Stimulated activated naive CD8-positive, alpha-beta T cell treated with anti-CD3 and anti-CD28 coated beads, Interleukin-15, amount 100 ng/mL, for 72 hours (primary cell): ENCODE measurements at regions not wholly inside any gene's neighbourhood (a gene's known extent, or its start where the extent isn't known, plus 50 kb on each side); places are given as distances from the start of the nearest gene placed in this dataset.
A peak's percentile ranks its signal among the peaks of the same experiment; 100 is the strongest.
"Not testable (repeated sequence)": the region's sequence is repeated elsewhere in the genome, so short reads cannot be mapped to it uniquely, and the experiment has no call there.

Source experiments
- ATAC-seq: fragments of 150-1000 bp; cut with Tn5 transposase; 2 replicates; pipeline ENCODE4 v1.10.0; 2021; ENCODE audit warnings: mild to moderate bottlenecking, moderate library complexity
- DNase-seq, 2 donors: peaks; one replicate each; pipeline ENCODE4 v3.0.0; 2021 to 2022
- H3K27ac Mint-ChIP-seq, 2 donors: one replicate each; pipeline ENCODE4 v1.8.0; 2022; ENCODE audit warnings: mild to moderate bottlenecking in 2 of 2, mixed read lengths in 2 of 2, moderate library complexity in 2 of 2
- H3K27me3 Mint-ChIP-seq: one replicate; pipeline ENCODE4 v1.8.0; 2022; ENCODE audit warnings: mixed read lengths
- H3K4me1 Mint-ChIP-seq: one replicate; pipeline ENCODE4 v1.8.0; 2022; ENCODE audit warnings: mild to moderate bottlenecking, mixed read lengths
- H3K4me3 Mint-ChIP-seq, 2 donors: one replicate each; pipeline ENCODE4 v1.8.0; 2022; ENCODE audit warnings: mild to moderate bottlenecking in 2 of 2, mixed read lengths in 2 of 2, moderate library complexity in 1 of 2
- H3K9me3 Mint-ChIP-seq, 2 donors: one replicate each; pipeline ENCODE4 v1.8.0; 2022; ENCODE audit warnings: mixed read lengths in 2 of 2

GRCh38 chr10:16030562-16030961 lies 170.3 kb upstream of the MINDY3 start:
- H3K9me3 Mint-ChIP-seq = peaks cover 15 to 18% of the 10 kb centered on the region in 2 donors
- H3K4me1 Mint-ChIP-seq = no peaks in the 10 kb centered on the region
- no peak for DNase-seq
- H3K27ac Mint-ChIP-seq = no peak overlapping the region
- H3K4me3 Mint-ChIP-seq = no peak overlapping the region
- no peak for ATAC-seq
- H3K27me3 Mint-ChIP-seq = no peaks in the 10 kb centered on the region

DNA sequence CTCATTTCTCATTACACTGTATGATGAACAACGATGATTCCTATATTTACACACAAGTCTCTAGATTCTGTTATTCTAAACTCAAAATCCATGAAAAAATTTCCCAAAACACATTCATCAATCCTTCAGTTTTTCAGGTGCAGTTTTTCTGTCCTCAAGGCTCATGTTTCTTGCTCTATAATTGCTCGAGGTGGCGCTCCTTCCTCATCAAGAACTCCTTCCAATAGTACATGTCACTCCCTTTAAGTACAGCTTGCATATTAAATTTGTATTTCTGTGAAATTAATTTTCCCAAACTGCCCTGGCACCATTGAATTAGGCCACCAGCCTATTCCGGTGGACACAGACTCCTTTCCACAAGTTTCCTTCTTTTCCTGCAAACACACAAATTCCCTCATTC lies 188.7 kb upstream of the MINDY3 start:
- no peaks in the 10 kb centered on the region for H3K27me3 Mint-ChIP-seq
- H3K4me1 Mint-ChIP-seq = no peaks in the 10 kb centered on the region
- H3K9me3 Mint-ChIP-seq = no peaks in the 10 kb centered on the region
- no peak overlapping the region for H3K27ac Mint-ChIP-seq
- ATAC-seq (no peak), DNase-seq (no peak)
- no peak overlapping the region for H3K4me3 Mint-ChIP-seq

DNA sequence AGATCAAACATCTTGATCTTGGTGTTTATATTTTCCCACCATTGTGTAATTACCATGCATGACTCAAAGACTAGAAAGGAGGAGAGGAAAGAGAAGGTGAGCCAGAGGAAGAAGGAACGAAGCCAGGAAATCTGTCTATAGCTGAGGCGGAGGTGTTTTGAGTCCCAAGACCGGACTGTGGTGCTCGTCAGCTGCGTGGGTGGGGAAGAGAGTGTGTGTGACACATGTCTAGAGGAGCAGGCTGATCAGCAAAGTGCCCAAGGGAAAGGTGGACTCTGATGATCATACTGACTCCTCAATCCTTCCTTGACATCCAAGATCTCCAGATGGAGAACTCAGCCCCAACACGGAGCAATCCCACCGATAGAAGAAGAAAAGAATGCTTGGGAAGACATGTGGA lies 189.5 kb upstream of the MINDY3 start:
- no peak for ATAC-seq
- Mint-ChIP-seq H3K27ac (no peak overlapping the region), H3K9me3 (no peaks in the 10 kb centered on the region), H3K4me3 (no peak overlapping the region), H3K27me3 (no peaks in the 10 kb centered on the region), H3K4me1 (no peaks in the 10 kb centered on the region)
- no peak for DNase-seq

- Mint-ChIP-seq H3K9me3 (peaks cover 5 to 6% of the 10 kb centered on the region in 2 donors), H3K27me3 (no peaks in the 10 kb centered on the region), H3K27ac (no peak overlapping the region), H3K4me1 (no peaks in the 10 kb centered on the region), H3K4me3 (no peak overlapping the region)
- DNase-seq = no peak
- no peak for ATAC-seq
These were observed 203.0 kb upstream of the MINDY3 start for GRCh38 chr10:16063350-16063749.

GRCh38 chr10:16083551-16083950 lies 223.2 kb upstream of the MINDY3 start:
- DNase-seq, H3K4me3 Mint-ChIP-seq, H3K4me1 Mint-ChIP-seq: not testable (repeated sequence)

GRCh38 chr10:16105082-16105481 lies 244.8 kb upstream of the MINDY3 start:
- H3K27me3 Mint-ChIP-seq = no peaks in the 10 kb centered on the region
- no peaks in the 10 kb centered on the region for H3K4me1 Mint-ChIP-seq
- no peak overlapping the region for H3K27ac Mint-ChIP-seq
- no peak for DNase-seq
- no peak overlapping the region for H3K4me3 Mint-ChIP-seq
- no peaks in the 10 kb centered on the region for H3K9me3 Mint-ChIP-seq
- no peak for ATAC-seq

More at GRCh38 chr10:16083551-16083950, 223.2 kb upstream of the MINDY3 start:
- not testable (repeated sequence) for H3K27me3 Mint-ChIP-seq, H3K27ac Mint-ChIP-seq, ATAC-seq
- peaks cover 4 to 17% of the 10 kb centered on the region in 2 donors for H3K9me3 Mint-ChIP-seq

DNA sequence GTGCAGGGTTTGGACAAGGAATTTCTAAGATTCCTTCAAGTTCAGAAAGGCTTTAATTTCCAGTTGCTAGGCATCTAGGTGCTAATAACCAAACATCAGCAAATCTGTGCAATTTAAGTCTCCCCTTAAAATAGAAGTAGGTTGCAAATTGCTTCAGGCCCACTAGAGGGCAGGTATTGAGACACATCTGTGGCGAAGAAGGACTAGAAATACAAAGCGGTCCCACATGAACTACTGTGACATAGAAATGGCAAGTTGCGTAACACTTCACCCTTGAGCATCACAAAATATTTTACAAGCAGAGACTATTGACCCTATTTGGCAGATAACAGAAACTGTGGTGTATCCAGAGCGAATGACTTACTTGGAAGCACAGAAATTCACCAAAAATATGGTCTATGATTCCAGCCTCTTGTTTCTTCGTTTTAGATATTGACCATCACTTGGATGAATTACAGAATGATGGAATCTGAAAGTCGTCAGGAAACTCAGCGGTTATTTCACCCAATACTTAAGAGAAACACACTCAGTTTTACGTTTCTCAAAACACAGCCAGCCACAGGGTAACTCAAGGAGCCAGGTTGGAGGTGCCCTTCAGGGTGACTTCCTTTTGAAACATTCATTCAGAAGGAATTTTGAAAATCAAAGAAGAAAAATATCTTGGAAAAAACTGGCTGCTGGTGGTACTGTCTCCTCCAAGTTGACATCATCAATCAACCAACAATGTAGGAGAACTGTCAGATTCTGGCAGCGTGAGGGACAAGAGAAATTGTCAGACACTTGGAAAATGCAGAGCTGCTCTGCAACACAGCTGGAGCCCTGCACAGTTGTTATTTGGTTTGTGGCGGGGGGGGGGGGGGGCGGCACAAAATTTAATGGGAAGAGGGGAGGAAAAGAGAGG lies 256.3 kb upstream of the MINDY3 start:
- ATAC-seq (no peak), DNase-seq (no peak)
- no peaks in the 10 kb centered on the region for H3K9me3 Mint-ChIP-seq
- H3K4me1 Mint-ChIP-seq = no peaks in the 10 kb centered on the region
- no peak overlapping the region for H3K27ac Mint-ChIP-seq
- no peak overlapping the region for H3K4me3 Mint-ChIP-seq
- no peaks in the 10 kb centered on the region for H3K27me3 Mint-ChIP-seq

GRCh38 chr10:16117305-16117695 lies 257.0 kb upstream of the MINDY3 start:
- no peaks in the 10 kb centered on the region for H3K27me3 Mint-ChIP-seq
- ATAC-seq (no peak), DNase-seq (no peak)
- H3K27ac Mint-ChIP-seq = no peak overlapping the region
- no peaks in the 10 kb centered on the region for H3K4me1 Mint-ChIP-seq
- H3K9me3 Mint-ChIP-seq = no peaks in the 10 kb centered on the region
- H3K4me3 Mint-ChIP-seq = no peak overlapping the region

- Mint-ChIP-seq H3K9me3 (no peaks in the 10 kb centered on the region), H3K27ac (no peak overlapping the region), H3K4me3 (no peak overlapping the region), H3K4me1 (no peaks in the 10 kb centered on the region), H3K27me3 (no peaks in the 10 kb centered on the region)
- no peak for ATAC-seq
- DNase-seq = no peak
These were observed 259.1 kb upstream of the MINDY3 start for GRCh38 chr10:16119445-16119844.

GRCh38 chr10:16120563-16120962 lies 260.3 kb upstream of the MINDY3 start:
- no peak for DNase-seq
- Mint-ChIP-seq H3K27ac (no peak overlapping the region), H3K9me3 (no peaks in the 10 kb centered on the region), H3K27me3 (no peaks in the 10 kb centered on the region), H3K4me3 (no peak overlapping the region), H3K4me1 (no peaks in the 10 kb centered on the region)
- no peak for ATAC-seq

DNA sequence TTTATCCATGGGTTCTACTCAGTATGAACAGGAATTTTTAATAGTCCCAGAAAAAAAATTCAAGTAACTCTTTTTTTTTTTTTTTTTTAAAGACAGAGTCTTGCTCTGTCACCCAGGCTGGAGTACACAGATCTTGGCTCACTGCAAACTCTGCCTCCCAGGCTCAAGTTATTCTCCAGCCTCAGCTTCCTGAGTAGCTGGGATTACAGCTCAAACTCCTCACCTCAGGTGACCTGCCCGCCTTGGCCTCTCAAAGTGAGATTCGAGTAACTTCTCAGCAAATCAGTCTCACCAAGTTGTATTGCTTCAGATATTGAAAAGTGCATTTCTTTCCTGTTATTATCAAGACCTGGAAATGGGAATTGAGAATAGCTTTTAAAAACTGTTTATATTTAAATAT lies 281.2 kb upstream of the MINDY3 start:
- Mint-ChIP-seq H3K4me3 (no peak overlapping the region), H3K9me3 (peaks cover 0 to 6% of the 10 kb centered on the region in 2 donors), H3K27me3 (peaks cover 10% of the 10 kb centered on the region), H3K4me1 (no peaks in the 10 kb centered on the region), H3K27ac (no peak overlapping the region)
- ATAC-seq (no peak), DNase-seq (no peak)

DNA sequence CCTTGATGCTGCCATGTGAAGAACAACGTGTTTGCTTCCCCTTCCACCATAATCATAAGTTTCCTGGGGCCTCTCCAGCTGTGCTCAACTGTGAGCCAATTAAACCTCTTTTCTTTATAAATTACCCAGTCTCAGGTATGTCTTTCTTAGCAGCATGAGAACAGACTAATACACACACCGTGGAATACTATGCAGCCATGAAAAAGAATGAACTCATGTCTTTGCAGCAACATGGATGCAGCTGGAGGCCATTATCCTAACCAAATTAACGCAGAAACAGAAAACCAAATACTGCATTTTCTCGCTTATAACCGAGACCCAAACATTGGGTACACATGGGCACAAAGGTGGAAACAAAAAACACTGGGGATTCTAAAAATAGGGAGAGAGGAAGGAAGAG lies 286.7 kb upstream of the MINDY3 start:
- no peak overlapping the region for H3K4me3 Mint-ChIP-seq
- H3K9me3 Mint-ChIP-seq = peaks cover 0 to 13% of the 10 kb centered on the region in 2 donors
- H3K4me1 Mint-ChIP-seq = no peaks in the 10 kb centered on the region
- DNase-seq (no peak), ATAC-seq (no peak)
- H3K27ac Mint-ChIP-seq = no peak overlapping the region
- H3K27me3 Mint-ChIP-seq = peaks cover 10% of the 10 kb centered on the region

DNA sequence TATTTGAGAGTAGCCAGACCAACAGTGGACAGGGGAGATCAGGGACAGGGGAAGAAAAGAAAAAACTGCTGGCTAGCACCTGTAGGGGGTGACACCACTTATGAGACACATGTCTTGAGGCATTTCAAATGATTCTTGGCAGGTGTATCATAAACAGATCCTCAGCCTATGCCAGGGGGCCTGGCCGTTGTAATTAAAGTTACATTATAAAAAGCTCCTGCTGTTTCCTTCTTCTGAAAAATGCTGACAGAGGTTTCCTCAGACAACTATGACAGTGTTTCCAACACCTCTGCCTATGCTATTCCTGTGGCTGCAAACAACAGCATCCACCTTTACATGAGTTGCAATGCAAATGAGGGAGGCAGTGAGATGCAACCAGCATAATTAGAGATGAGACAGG lies 281.0 kb upstream of the PTER start:
- H3K4me3 Mint-ChIP-seq = no peak overlapping the region
- no peaks in the 10 kb centered on the region for H3K4me1 Mint-ChIP-seq
- no peaks in the 10 kb centered on the region for H3K27me3 Mint-ChIP-seq

DNA sequence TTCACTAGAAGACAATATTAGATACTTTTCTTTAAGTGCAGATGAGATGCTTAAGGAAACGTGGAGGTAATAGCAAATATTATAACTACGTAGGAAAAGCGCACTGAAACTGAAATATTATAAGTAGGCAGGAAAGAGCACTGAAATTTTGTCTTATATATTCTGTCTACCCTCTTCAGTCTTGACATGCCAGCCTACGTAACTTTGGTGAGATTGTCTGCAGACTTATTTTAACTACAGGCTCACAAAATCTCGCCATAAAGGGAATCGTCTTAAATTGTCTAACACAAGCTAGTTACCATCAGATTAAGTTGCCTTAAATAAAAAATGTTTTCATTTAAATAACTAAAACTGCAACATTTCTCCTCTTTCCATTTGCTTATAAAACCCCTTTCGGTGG lies 280.1 kb upstream of the PTER start:
- ATAC-seq (no peak), DNase-seq (no peak)
- H3K27me3 Mint-ChIP-seq = no peaks in the 10 kb centered on the region
- H3K27ac Mint-ChIP-seq = no peak overlapping the region
- H3K4me1 Mint-ChIP-seq = no peaks in the 10 kb centered on the region
- no peaks in the 10 kb centered on the region for H3K9me3 Mint-ChIP-seq
- no peak overlapping the region for H3K4me3 Mint-ChIP-seq

More for the DNA sequence above, 281.0 kb upstream of the PTER start:
- no peaks in the 10 kb centered on the region for H3K9me3 Mint-ChIP-seq
- ATAC-seq (no peak), DNase-seq (no peak)
- peak overlapping the region in 1 of 2 donors; percentile 11 for H3K27ac Mint-ChIP-seq

GRCh38 chr10:16165067-16165466 lies 271.7 kb upstream of the PTER start:
- not testable (repeated sequence) for H3K27ac Mint-ChIP-seq, DNase-seq, ATAC-seq, H3K27me3 Mint-ChIP-seq, H3K4me3 Mint-ChIP-seq, H3K4me1 Mint-ChIP-seq
- peaks cover 16 to 32% of the 10 kb centered on the region in 2 donors for H3K9me3 Mint-ChIP-seq

DNA sequence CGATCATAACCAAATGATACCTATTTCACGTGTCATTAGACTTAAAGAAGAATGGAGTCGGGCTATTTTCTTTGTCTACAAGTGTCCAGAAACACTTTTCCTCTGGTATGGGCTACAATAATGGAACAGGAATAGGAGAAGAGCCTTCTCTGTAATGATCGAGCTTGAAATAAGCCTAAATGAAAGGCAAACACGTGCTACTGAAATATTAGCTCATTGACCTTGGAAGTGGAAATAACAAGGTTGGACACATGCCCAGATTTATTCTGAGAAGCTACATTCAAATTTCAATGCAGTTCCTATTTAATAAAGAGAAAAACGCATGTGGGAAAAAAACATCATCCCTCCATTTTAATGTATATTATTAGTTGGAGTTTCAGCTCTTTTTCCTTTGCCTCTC lies 254.7 kb upstream of the PTER start:
- Mint-ChIP-seq H3K27ac (no peak overlapping the region), H3K9me3 (no peaks in the 10 kb centered on the region), H3K4me1 (no peaks in the 10 kb centered on the region), H3K27me3 (peaks cover 9% of the 10 kb centered on the region), H3K4me3 (no peak overlapping the region)
- no peak for ATAC-seq
- DNase-seq = no peak

GRCh38 chr10:16182688-16183087 lies 254.1 kb upstream of the PTER start:
- H3K4me1 Mint-ChIP-seq = no peaks in the 10 kb centered on the region
- DNase-seq (no peak), ATAC-seq (no peak)
- no peaks in the 10 kb centered on the region for H3K9me3 Mint-ChIP-seq
- H3K27ac Mint-ChIP-seq = no peak overlapping the region
- H3K4me3 Mint-ChIP-seq = no peak overlapping the region
- H3K27me3 Mint-ChIP-seq = peaks cover 9% of the 10 kb centered on the region
